ENCODE measurements at regions not wholly inside any gene's neighbourhood (a gene's known extent, or its start where the extent isn't known, plus 50 kb on each side); places are given as distances from the start of the nearest gene placed in this dataset.

- TF ChIP-seq, protein P1, sequence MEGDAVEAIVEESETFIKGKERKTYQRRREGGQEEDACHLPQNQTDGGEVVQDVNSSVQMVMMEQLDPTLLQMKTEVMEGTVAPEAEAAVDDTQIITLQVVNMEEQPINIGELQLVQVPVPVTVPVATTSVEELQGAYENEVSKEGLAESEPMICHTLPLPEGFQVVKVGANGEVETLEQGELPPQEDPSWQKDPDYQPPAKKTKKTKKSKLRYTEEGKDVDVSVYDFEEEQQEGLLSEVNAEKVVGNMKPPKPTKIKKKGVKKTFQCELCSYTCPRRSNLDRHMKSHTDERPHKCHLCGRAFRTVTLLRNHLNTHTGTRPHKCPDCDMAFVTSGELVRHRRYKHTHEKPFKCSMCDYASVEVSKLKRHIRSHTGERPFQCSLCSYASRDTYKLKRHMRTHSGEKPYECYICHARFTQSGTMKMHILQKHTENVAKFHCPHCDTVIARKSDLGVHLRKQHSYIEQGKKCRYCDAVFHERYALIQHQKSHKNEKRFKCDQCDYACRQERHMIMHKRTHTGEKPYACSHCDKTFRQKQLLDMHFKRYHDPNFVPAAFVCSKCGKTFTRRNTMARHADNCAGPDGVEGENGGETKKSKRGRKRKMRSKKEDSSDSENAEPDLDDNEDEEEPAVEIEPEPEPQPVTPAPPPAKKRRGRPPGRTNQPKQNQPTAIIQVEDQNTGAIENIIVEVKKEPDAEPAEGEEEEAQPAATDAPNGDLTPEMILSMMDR (IDR thresholded peaks at IDR 0.05; ENCODE audit: low read length), result no peak
- TF ChIP-seq EZH2phosphoT487 (IDR thresholded peaks at IDR 0.05; ENCODE audit: low read length), result no peak
- no peak for TF ChIP-seq EZH2 (optimal IDR thresholded peaks at IDR 0.05; ENCODE audit: low read depth, low read length)
These were observed 631.5 kb upstream of the TLE4 start for GRCh38 chr9:78940121-78940855.
